WTC11 (cell line): ENCODE measurements at regions not wholly inside any gene's neighbourhood (a gene's known extent, or its start where the extent isn't known, plus 50 kb on each side); places are given as distances from the start of the nearest gene placed in this dataset.

Experiments
- ATAC-seq: fragments of 200-7000 bp; cut with Tn5 transposase; 2 replicates; pipeline ENCODE4 v1.10.0; 2021; ENCODE audit warnings: mild to moderate bottlenecking, moderate library complexity
- CTCF ChIA-PET: fragments of 300-600 bp; sonication (Branson Sonifier 250); formaldehyde crosslinking; loops from one replicate; lab custom pipeline; 2021; ENCODE audit warnings: antibody characterized with exemption; lab: Charles Lee
- POLR2A ChIA-PET: fragments of 350-600 bp; sonication (Branson Sonifier 250); formaldehyde crosslinking; loops from one replicate; lab custom pipeline; 2021; ENCODE audit warnings: antibody characterized with exemption; lab: Charles Lee
- DNase-seq: peaks from one replicate; pipeline ENCODE4 v3.0.0; 2021; ENCODE audit warnings: low spot score
- H3K27ac Mint-ChIP-seq: 2 replicates; pipeline ENCODE4 v1.8.0; 2021; ENCODE audit warnings: mixed read lengths
- H3K27me3 Mint-ChIP-seq: 2 replicates; pipeline ENCODE4 v1.8.0; 2021; ENCODE audit warnings: low read depth, mild to moderate bottlenecking, moderate library complexity, mixed read lengths
- H3K36me3 Mint-ChIP-seq: 2 replicates; pipeline ENCODE4 v1.8.0; 2021; ENCODE audit warnings: mixed read lengths
- H3K4me1 Mint-ChIP-seq: 2 replicates; pipeline ENCODE4 v1.8.0; 2022; ENCODE audit warnings: mixed read lengths
- H3K4me3 Mint-ChIP-seq: 2 replicates; pipeline ENCODE4 v1.8.0; 2021; ENCODE audit warnings: mild to moderate bottlenecking, moderate library complexity, mixed read lengths
- H3K9me3 Mint-ChIP-seq: 2 replicates; pipeline ENCODE4 v1.8.0; 2021; ENCODE audit warnings: mixed read lengths
- ATF1 ChIP-seq: sonication (generic); formaldehyde crosslinking; IDR thresholded peaks from 2 replicates; pipeline ENCODE4 v1.8.1; 2023; ENCODE audit warnings: mild to moderate bottlenecking, moderate library complexity, missing genetic modification reagents
- ELF4 ChIP-seq: sonication (generic); formaldehyde crosslinking; IDR thresholded peaks from 2 replicates; pipeline ENCODE4 v1.8.1; 2022; ENCODE audit warnings: low read depth, mild to moderate bottlenecking, moderate library complexity, missing genetic modification reagents
- ESRRA ChIP-seq: sonication (generic); formaldehyde crosslinking; IDR thresholded peaks from 2 replicates; pipeline ENCODE4 v1.8.1; 2022; ENCODE audit warnings: mild to moderate bottlenecking, missing genetic modification reagents, borderline replicate concordance
- KAT7 ChIP-seq: sonication (generic); formaldehyde crosslinking; IDR thresholded peaks from 2 replicates; pipeline ENCODE4 v1.8.1; 2023; ENCODE audit warnings: missing genetic modification reagents, mild to moderate bottlenecking, borderline replicate concordance
- NFATC4 ChIP-seq: fragments of 250-450 bp; sonication (Bioruptor Pico); IDR thresholded peaks from 2 replicates; pipeline ENCODE4 v1.9.0; 2021; ENCODE audit warnings: mild to moderate bottlenecking
- RELA ChIP-seq: sonication (generic); formaldehyde crosslinking; IDR thresholded peaks from 2 replicates; pipeline ENCODE4 v1.8.1; 2022; ENCODE audit warnings: missing genetic modification reagents, mild to moderate bottlenecking, borderline replicate concordance
- ZBTB21 ChIP-seq: sonication (generic); formaldehyde crosslinking; IDR thresholded peaks from 2 replicates; pipeline ENCODE4 v1.8.1; 2023; ENCODE audit warnings: mild to moderate bottlenecking, missing genetic modification reagents, borderline replicate concordance
- TF ChIP-seq, protein P1 (sequence below): sonication (generic); formaldehyde crosslinking; IDR thresholded peaks from 2 replicates; pipeline ENCODE4 v1.8.1; 2023; ENCODE audit warnings: mild to moderate bottlenecking, missing genetic modification reagents, borderline replicate concordance
- TF ChIP-seq, protein P2 (sequence below): fragments of 250-450 bp; sonication (Bioruptor Pico); IDR thresholded peaks from 2 replicates; pipeline ENCODE4 v1.9.0; 2021; ENCODE audit warnings: mild to moderate bottlenecking, borderline replicate concordance
- TF ChIP-seq, protein P3 (sequence below): sonication (generic); formaldehyde crosslinking; conservative IDR thresholded peaks from 2 replicates; pipeline ENCODE4 v1.8.1; 2022; ENCODE audit warnings: mild to moderate bottlenecking, missing genetic modification reagents
- TF ChIP-seq, protein P4 (sequence below): sonication (generic); formaldehyde crosslinking; IDR thresholded peaks from 2 replicates; pipeline ENCODE4 v1.8.0; 2022; ENCODE audit warnings: mild to moderate bottlenecking, missing genetic modification reagents
- TF ChIP-seq, protein P5 (sequence below): fragments of 250-450 bp; sonication (Bioruptor Pico); IDR thresholded peaks from 2 replicates; pipeline ENCODE4 v1.9.0; 2021; ENCODE audit warnings: mild to moderate bottlenecking

DNA sequence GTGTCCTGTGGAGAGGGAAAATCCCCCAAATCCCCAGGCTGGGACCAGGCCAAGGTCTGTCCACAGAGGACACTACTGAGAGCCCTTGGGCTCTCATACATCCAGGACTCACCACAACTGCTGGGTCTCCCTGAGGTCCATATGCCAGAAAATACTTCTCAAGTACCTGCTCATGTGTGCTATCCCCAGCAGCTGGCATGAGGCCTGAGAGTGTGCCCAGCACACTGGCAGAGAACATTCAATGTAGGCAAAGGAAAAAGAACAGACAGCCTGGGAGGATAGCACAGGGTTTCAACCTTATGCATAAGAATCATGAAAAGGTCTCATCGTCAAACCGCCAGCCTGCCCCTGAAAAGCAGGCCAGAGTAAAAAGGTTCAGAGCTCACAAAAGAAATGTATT lies 154.1 kb upstream of the TAS2R1 start (continued):
- TF ChIP-seq, protein P1, sequence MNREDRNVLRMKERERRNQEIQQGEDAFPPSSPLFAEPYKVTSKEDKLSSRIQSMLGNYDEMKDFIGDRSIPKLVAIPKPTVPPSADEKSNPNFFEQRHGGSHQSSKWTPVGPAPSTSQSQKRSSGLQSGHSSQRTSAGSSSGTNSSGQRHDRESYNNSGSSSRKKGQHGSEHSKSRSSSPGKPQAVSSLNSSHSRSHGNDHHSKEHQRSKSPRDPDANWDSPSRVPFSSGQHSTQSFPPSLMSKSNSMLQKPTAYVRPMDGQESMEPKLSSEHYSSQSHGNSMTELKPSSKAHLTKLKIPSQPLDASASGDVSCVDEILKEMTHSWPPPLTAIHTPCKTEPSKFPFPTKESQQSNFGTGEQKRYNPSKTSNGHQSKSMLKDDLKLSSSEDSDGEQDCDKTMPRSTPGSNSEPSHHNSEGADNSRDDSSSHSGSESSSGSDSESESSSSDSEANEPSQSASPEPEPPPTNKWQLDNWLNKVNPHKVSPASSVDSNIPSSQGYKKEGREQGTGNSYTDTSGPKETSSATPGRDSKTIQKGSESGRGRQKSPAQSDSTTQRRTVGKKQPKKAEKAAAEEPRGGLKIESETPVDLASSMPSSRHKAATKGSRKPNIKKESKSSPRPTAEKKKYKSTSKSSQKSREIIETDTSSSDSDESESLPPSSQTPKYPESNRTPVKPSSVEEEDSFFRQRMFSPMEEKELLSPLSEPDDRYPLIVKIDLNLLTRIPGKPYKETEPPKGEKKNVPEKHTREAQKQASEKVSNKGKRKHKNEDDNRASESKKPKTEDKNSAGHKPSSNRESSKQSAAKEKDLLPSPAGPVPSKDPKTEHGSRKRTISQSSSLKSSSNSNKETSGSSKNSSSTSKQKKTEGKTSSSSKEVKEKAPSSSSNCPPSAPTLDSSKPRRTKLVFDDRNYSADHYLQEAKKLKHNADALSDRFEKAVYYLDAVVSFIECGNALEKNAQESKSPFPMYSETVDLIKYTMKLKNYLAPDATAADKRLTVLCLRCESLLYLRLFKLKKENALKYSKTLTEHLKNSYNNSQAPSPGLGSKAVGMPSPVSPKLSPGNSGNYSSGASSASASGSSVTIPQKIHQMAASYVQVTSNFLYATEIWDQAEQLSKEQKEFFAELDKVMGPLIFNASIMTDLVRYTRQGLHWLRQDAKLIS (CRISPR knock-in tag) = no peak
- no peak for TF ChIP-seq ATF1 (CRISPR knock-in tag)

DNA sequence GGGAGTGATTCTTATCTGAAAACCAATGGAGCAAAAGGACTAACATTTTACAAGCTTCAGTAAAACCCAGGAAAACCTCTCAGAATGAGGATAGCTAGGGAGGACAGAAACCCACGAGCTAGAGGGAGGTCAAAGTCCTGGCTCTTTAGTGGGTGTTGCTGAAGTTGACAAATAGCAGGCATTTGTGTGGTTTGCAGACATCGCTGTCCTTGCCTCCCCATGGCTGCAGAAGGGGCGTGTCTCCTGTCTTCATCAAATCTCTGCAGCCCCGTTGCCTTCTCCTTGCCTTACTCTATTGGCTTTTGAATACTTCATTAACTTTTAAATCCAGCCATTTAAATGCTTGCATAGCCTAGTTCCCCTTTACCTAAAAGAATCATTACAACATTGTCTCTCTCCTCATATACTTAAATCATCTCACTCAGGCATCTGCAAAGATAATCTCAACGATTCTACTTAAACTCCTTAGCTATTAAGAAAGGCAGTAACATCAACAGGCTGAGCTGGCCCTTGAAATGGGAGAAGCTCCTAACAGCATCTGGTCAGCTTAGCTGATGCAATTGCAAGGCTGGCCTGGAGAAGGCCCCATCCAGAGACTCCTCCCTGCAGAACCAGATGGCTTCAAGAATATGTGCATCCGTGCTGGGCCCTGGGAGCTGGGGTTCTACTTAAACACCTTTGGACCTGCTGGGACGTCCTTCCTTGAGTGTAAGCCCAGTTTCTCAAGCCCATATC lies 152.8 kb upstream of the TAS2R1 start:
- H3K27ac Mint-ChIP-seq = peak overlapping the region; percentile 10; the same call in 1 of the 2 replicates
- CTCF ChIA-PET = interaction anchor here (1.1 to 1.5 kb wide), 2 partner anchors 52 to 247 kb away, joined by 3 to 6 read pairs; no protein-coding TSS in a partner anchor
- no peak overlapping the region for H3K4me3 Mint-ChIP-seq
- TF ChIP-seq, protein P2, sequence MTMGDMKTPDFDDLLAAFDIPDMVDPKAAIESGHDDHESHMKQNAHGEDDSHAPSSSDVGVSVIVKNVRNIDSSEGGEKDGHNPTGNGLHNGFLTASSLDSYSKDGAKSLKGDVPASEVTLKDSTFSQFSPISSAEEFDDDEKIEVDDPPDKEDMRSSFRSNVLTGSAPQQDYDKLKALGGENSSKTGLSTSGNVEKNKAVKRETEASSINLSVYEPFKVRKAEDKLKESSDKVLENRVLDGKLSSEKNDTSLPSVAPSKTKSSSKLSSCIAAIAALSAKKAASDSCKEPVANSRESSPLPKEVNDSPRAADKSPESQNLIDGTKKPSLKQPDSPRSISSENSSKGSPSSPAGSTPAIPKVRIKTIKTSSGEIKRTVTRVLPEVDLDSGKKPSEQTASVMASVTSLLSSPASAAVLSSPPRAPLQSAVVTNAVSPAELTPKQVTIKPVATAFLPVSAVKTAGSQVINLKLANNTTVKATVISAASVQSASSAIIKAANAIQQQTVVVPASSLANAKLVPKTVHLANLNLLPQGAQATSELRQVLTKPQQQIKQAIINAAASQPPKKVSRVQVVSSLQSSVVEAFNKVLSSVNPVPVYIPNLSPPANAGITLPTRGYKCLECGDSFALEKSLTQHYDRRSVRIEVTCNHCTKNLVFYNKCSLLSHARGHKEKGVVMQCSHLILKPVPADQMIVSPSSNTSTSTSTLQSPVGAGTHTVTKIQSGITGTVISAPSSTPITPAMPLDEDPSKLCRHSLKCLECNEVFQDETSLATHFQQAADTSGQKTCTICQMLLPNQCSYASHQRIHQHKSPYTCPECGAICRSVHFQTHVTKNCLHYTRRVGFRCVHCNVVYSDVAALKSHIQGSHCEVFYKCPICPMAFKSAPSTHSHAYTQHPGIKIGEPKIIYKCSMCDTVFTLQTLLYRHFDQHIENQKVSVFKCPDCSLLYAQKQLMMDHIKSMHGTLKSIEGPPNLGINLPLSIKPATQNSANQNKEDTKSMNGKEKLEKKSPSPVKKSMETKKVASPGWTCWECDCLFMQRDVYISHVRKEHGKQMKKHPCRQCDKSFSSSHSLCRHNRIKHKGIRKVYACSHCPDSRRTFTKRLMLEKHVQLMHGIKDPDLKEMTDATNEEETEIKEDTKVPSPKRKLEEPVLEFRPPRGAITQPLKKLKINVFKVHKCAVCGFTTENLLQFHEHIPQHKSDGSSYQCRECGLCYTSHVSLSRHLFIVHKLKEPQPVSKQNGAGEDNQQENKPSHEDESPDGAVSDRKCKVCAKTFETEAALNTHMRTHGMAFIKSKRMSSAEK = no peak
- TF ChIP-seq, protein P1 (CRISPR knock-in tag) = no peak
- TF ChIP-seq, all 79 proteins: peak for 0
- ATAC-seq (peak; percentile 52), DNase-seq (no peak)
- peaks cover 29% of the 10 kb centered on the region for H3K9me3 Mint-ChIP-seq
- POLR2A ChIA-PET = no interaction called here
- peaks cover 6% of the 10 kb centered on the region; the same call in 1 of the 2 replicates for H3K36me3 Mint-ChIP-seq
- peaks cover 7% of the 10 kb centered on the region for H3K4me1 Mint-ChIP-seq
- no peaks in the 10 kb centered on the region for H3K27me3 Mint-ChIP-seq

DNA sequence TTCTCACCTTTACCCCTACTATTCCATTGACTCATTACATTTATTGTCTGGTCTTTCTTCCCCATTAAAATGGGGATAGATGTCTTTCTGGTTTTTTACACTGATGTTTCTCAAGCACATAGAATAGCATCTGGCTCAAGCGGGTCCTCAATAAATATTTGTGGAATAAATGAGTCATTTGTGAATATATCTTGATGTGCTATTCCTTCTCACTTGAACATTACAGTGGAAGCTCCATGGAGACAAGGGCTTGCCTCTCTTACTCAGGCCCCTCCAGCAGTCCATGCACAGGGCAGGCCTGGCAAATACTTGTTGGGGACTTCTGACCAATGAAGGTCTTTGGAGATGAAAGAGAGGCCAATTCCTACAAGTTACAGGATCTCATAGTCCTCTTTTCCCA lies 151.7 kb upstream of the TAS2R1 start:
- Mint-ChIP-seq H3K9me3 (peaks cover 33% of the 10 kb centered on the region), H3K27me3 (no peaks in the 10 kb centered on the region), H3K27ac (no peak overlapping the region), H3K4me1 (peaks cover 7% of the 10 kb centered on the region), H3K4me3 (no peak overlapping the region), H3K36me3 (peaks cover 6% of the 10 kb centered on the region; the same call in 1 of the 2 replicates)
- ChIA-PET CTCF (no interaction called here), POLR2A (no interaction called here)
- no peak for ATAC-seq
- DNase-seq = no peak
- TF ChIP-seq, protein P3, sequence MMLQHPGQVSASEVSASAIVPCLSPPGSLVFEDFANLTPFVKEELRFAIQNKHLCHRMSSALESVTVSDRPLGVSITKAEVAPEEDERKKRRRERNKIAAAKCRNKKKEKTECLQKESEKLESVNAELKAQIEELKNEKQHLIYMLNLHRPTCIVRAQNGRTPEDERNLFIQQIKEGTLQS (CRISPR knock-in tag) = no peak
- TF ChIP-seq, protein P4, sequence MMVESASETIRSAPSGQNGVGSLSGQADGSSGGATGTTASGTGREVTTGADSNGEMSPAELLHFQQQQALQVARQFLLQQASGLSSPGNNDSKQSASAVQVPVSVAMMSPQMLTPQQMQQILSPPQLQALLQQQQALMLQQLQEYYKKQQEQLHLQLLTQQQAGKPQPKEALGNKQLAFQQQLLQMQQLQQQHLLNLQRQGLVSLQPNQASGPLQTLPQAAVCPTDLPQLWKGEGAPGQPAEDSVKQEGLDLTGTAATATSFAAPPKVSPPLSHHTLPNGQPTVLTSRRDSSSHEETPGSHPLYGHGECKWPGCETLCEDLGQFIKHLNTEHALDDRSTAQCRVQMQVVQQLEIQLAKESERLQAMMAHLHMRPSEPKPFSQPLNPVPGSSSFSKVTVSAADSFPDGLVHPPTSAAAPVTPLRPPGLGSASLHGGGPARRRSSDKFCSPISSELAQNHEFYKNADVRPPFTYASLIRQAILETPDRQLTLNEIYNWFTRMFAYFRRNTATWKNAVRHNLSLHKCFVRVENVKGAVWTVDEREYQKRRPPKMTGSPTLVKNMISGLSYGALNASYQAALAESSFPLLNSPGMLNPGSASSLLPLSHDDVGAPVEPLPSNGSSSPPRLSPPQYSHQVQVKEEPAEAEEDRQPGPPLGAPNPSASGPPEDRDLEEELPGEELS (CRISPR knock-in tag) = no peak
- TF ChIP-seq, protein P5, sequence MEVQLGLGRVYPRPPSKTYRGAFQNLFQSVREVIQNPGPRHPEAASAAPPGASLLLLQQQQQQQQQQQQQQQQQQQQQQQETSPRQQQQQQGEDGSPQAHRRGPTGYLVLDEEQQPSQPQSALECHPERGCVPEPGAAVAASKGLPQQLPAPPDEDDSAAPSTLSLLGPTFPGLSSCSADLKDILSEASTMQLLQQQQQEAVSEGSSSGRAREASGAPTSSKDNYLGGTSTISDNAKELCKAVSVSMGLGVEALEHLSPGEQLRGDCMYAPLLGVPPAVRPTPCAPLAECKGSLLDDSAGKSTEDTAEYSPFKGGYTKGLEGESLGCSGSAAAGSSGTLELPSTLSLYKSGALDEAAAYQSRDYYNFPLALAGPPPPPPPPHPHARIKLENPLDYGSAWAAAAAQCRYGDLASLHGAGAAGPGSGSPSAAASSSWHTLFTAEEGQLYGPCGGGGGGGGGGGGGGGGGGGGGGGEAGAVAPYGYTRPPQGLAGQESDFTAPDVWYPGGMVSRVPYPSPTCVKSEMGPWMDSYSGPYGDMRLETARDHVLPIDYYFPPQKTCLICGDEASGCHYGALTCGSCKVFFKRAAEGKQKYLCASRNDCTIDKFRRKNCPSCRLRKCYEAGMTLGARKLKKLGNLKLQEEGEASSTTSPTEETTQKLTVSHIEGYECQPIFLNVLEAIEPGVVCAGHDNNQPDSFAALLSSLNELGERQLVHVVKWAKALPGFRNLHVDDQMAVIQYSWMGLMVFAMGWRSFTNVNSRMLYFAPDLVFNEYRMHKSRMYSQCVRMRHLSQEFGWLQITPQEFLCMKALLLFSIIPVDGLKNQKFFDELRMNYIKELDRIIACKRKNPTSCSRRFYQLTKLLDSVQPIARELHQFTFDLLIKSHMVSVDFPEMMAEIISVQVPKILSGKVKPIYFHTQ (CRISPR knock-in tag) = no peak
- TF ChIP-seq ZBTB21 (CRISPR knock-in tag) (no peak), ESRRA (CRISPR knock-in tag) (no peak), NFATC4 (CRISPR knock-in tag) (no peak), KAT7 (no peak), ELF4 (CRISPR knock-in tag) (no peak), RELA (CRISPR knock-in tag) (no peak)
